IMR-90 (cell line): ENCODE measurements at regions not wholly inside any gene's neighbourhood (a gene's known extent, or its start where the extent isn't known, plus 50 kb on each side); places are given as distances from the start of the nearest gene placed in this dataset.

Experiments
- ATAC-seq: fragments of 200-7000 bp; cut with Tn5 transposase; 2 replicates; pipeline ENCODE4 v1.9.1; 2020; ENCODE audit warnings: low read depth, mild to moderate bottlenecking, moderate library complexity
- BruUV-seq: library from RNA; stranded (reverse); fragments of 400-500 nt; replicated peaks from 2 replicates; lab custom pipeline; 2021; lab: Mats Ljungman, UMichigan
- CTCF ChIA-PET: fragments of 300-600 bp; formaldehyde crosslinking; extraction: SDS; loops from one replicate; lab custom pipeline; 2021; ENCODE audit warnings: antibody characterized with exemption; lab: Yijun Ruan, JAX
- POLR2A ChIA-PET: fragments of 300-600 bp; sonication (Branson Sonifier 250); formaldehyde crosslinking; loops from one replicate; lab custom pipeline; 2022; ENCODE audit warnings: antibody characterized with exemption; ENCODE audit not compliant: unreplicated experiment; lab: Charles Lee
- DNase-seq: peaks from one replicate; pipeline ENCODE4 v3.0.0; 2013
- H2AFZ ChIP-seq: replicated peaks from 2 replicates; pipeline ENCODE3; 2013; ENCODE audit warnings: low read length, mild to moderate bottlenecking; ENCODE audit not compliant: poor library complexity
- H2AK5ac ChIP-seq: 2 replicates; pipeline ENCODE4 v1.6.1; 2013; ENCODE audit warnings: low read depth, low read length, inconsistent platforms
- H2AK9ac ChIP-seq: replicated peaks from 2 replicates; pipeline ENCODE3; 2013; ENCODE audit warnings: mild to moderate bottlenecking, low read depth, low read length, moderate library complexity; ENCODE audit not compliant: poor library complexity
- H2BK120ac ChIP-seq: 2 replicates; pipeline ENCODE4 v1.6.1; 2013; ENCODE audit warnings: low read depth, low read length, inconsistent platforms
- H2BK15ac ChIP-seq: 3 replicates; pipeline ENCODE4 v1.6.1; 2013; ENCODE audit warnings: low read depth, low read length, inconsistent platforms
- H2BK20ac ChIP-seq: 2 replicates; pipeline ENCODE4 v1.6.1; 2013; ENCODE audit warnings: low read depth, mild to moderate bottlenecking, inconsistent platforms, low read length, moderate library complexity
- H2BK5ac ChIP-seq: 2 replicates; pipeline ENCODE4 v1.6.1; 2013; ENCODE audit warnings: mild to moderate bottlenecking, low read depth, low read length, inconsistent platforms; ENCODE audit not compliant: poor library complexity, severe bottlenecking
- H3K14ac ChIP-seq: replicated peaks from 2 replicates; pipeline ENCODE4 v1.6.1; 2013; ENCODE audit warnings: low read depth, low read length, inconsistent platforms
- H3K18ac ChIP-seq: 2 replicates; pipeline ENCODE4 v1.6.1; 2013; ENCODE audit warnings: low read depth, low read length, control low read depth
- H3K23ac ChIP-seq: 2 replicates; pipeline ENCODE4 v1.6.1; 2013; ENCODE audit warnings: low read depth, low read length, inconsistent platforms
- H3K27ac ChIP-seq: 2 replicates; pipeline ENCODE4 v1.5.1; 2013; ENCODE audit warnings: mild to moderate bottlenecking, control low read depth, low read length; ENCODE audit not compliant: insufficient read depth
- H3K27me3 ChIP-seq: 2 replicates; pipeline ENCODE4 v1.6.1; 2013; ENCODE audit warnings: low read length; ENCODE audit not compliant: control insufficient read depth, insufficient read depth
- H3K36me3 ChIP-seq: 2 replicates; pipeline ENCODE4 v1.6.1; 2013; ENCODE audit warnings: low read length, mixed read lengths; ENCODE audit not compliant: control insufficient read depth, insufficient read depth
- H3K4ac ChIP-seq: 2 replicates; pipeline ENCODE4 v1.6.1; 2013; ENCODE audit warnings: low read depth, low read length, inconsistent platforms
- H3K4me1 ChIP-seq: 2 replicates; pipeline ENCODE4 v1.6.1; 2013; ENCODE audit warnings: low read length, mixed read lengths; ENCODE audit not compliant: control insufficient read depth, insufficient read depth
- H3K4me2 ChIP-seq: 2 replicates; pipeline ENCODE4 v1.6.1; 2013; ENCODE audit warnings: low read depth, mild to moderate bottlenecking, control low read depth, low read length, moderate library complexity
- H3K4me3 ChIP-seq: 2 replicates; pipeline ENCODE4 v1.5.1; 2013; ENCODE audit warnings: low read depth, mild to moderate bottlenecking, control low read depth, low read length, moderate library complexity; ENCODE audit not compliant: insufficient read depth
- H3K56ac ChIP-seq: 2 replicates; pipeline ENCODE4 v1.6.1; 2013; ENCODE audit warnings: low read length, inconsistent platforms; ENCODE audit not compliant: insufficient read depth; ENCODE audit errors: extremely low read depth
- H3K79me1 ChIP-seq, 2 experiments: 2 replicates each; pipeline ENCODE4 v1.6.1; 2013; ENCODE audit warnings: low read length in 2 of 2, inconsistent platforms in 1 of 2, low read depth in 1 of 2
- H3K9ac ChIP-seq: 2 replicates; pipeline ENCODE4 v1.6.1; 2013; ENCODE audit warnings: low read depth, low read length, control low read depth
- H3K9me1 ChIP-seq: 2 replicates; pipeline ENCODE4 v1.6.1; 2013; ENCODE audit warnings: low read length, inconsistent platforms; ENCODE audit not compliant: insufficient read depth
- H3K9me3 ChIP-seq: 2 replicates; pipeline ENCODE4 v1.6.1; 2013; ENCODE audit warnings: low read length; ENCODE audit not compliant: control insufficient read depth, insufficient read depth
- H4K20me1 ChIP-seq: 2 replicates; pipeline ENCODE4 v1.6.1; 2013; ENCODE audit warnings: low read length, inconsistent platforms; ENCODE audit not compliant: insufficient read depth
- H4K5ac ChIP-seq: 2 replicates; pipeline ENCODE4 v1.6.1; 2013; ENCODE audit warnings: mild to moderate bottlenecking, low read depth, low read length, control low read depth
- H4K8ac ChIP-seq, 2 experiments: 2 replicates each; pipeline ENCODE4 v1.6.1; 2013; ENCODE audit warnings: low read depth in 2 of 2, low read length in 2 of 2, control low read depth in 1 of 2, inconsistent platforms in 1 of 2
- H4K91ac ChIP-seq: 2 replicates; pipeline ENCODE4 v1.6.1; 2013; ENCODE audit warnings: low read depth, low read length, inconsistent platforms; ENCODE audit not compliant: insufficient read depth
- BHLHE40 ChIP-seq: fragments of 150-350 bp; IDR thresholded peaks from 2 replicates; pipeline ENCODE4 v1.6.1; 2016; ENCODE audit warnings: mild to moderate bottlenecking, low read depth, low read length
- CEBPB ChIP-seq: IDR thresholded peaks from 2 replicates; pipeline ENCODE4 v1.6.1; 2012; ENCODE audit warnings: low read depth, low read length, improper control_type of control experiment
- CTCF ChIP-seq: conservative IDR thresholded peaks from 2 replicates; pipeline ENCODE4 v1.5.1; 2012; ENCODE audit warnings: mild to moderate bottlenecking, low read depth, low read length, improper control_type of control experiment
- ELK1 ChIP-seq: fragments of 150-350 bp; IDR thresholded peaks from 2 replicates; pipeline ENCODE4 v1.6.1; 2016; ENCODE audit warnings: low read depth, mild to moderate bottlenecking, low read length, moderate library complexity, borderline replicate concordance
- FOS ChIP-seq: fragments of 150-350 bp; IDR thresholded peaks from 2 replicates; pipeline ENCODE4 v1.6.1; 2016; ENCODE audit warnings: low read depth, low read length
- MAFK ChIP-seq: IDR thresholded peaks from 2 replicates; pipeline ENCODE4 v1.6.1; 2012; ENCODE audit warnings: low read depth, low read length, improper control_type of control experiment
- MXI1 ChIP-seq: IDR thresholded peaks from 2 replicates; pipeline ENCODE4 v1.6.1; 2012; ENCODE audit warnings: low read depth, mild to moderate bottlenecking, low read length, moderate library complexity, borderline replicate concordance
- RCOR1 ChIP-seq: IDR thresholded peaks from 2 replicates; pipeline ENCODE4 v1.6.1; 2012; ENCODE audit warnings: mild to moderate bottlenecking, low read length, improper control_type of control experiment; ENCODE audit not compliant: insufficient replicate concordance
- RFX5 ChIP-seq: IDR thresholded peaks from 2 replicates; pipeline ENCODE4 v1.8.0; 2012; ENCODE audit warnings: low read depth, mild to moderate bottlenecking, low read length, moderate library complexity
- USF2 ChIP-seq: fragments of 150-350 bp; IDR thresholded peaks from 2 replicates; pipeline ENCODE4 v1.6.1; 2017; ENCODE audit warnings: mild to moderate bottlenecking, antibody characterized with exemption, low read length, low read depth
- WGBS, 2 experiments: methylation state at CpG; one replicate each; pipeline versions ENCODE4 v1.1.5 to v1.1.7; 2013; ENCODE audit warnings: missing lambda C conversion rate in 2 of 2; ENCODE audit not compliant: insufficient read length in 1 of 2; ENCODE audit errors: extremely low coverage in 2 of 2; 5-methylcytosine and 5-hydroxymethylcytosine counted together
- dilution Hi-C: fragments of 300-500 bp; cut with HindIII; formaldehyde crosslinking; loops from one replicate; pipeline ENCODE4 v1.14.3; 2018; ENCODE audit warnings: low sequenced_read_pairs; ENCODE audit not compliant: unreplicated experiment
- in situ Hi-C: fragments of 300-500 bp; cut with MboI; formaldehyde crosslinking; loops from 3 replicates; pipeline ENCODE4 v1.14.3; 2019; ENCODE audit warnings: low sequenced_read_pairs, inconsistent platforms, mixed read lengths
- intact Hi-C: fragments of 100-400 bp; cut with micrococcal nuclease; formaldehyde crosslinking; loops from 2 replicates; pipeline ENCODE4 v1.10.0; 2022

- H3K9ac ChIP-seq, result no peak overlapping the region
- H4K8ac ChIP-seq, result no peak overlapping the region
- ATAC-seq (no peak), DNase-seq (no peak)
- H3K4me3 ChIP-seq, result no peak overlapping the region
- no peaks in the 10 kb centered on the region for H4K20me1 ChIP-seq
- H3K9me1 ChIP-seq, result no peaks in the 10 kb centered on the region
- no peaks in the 10 kb centered on the region for H3K79me1 ChIP-seq
- BruUV-seq, result no TSS peak
- ChIA-PET POLR2A (no interaction called here), CTCF (no interaction called here)
- H2BK5ac ChIP-seq, result no peak overlapping the region
- H4K5ac ChIP-seq, result no peak overlapping the region
- in situ Hi-C loops, result no loop called here
- no peaks in the 10 kb centered on the region for H3K36me3 ChIP-seq
- no peak overlapping the region for H3K23ac ChIP-seq
- no peak overlapping the region for H2AK5ac ChIP-seq
- no peak overlapping the region for H3K4me2 ChIP-seq
- H2BK15ac ChIP-seq, result no peak overlapping the region
- H3K27me3 ChIP-seq, result no peaks in the 10 kb centered on the region
- no peak overlapping the region for H4K91ac ChIP-seq
- no peak overlapping the region for H3K56ac ChIP-seq
- peaks cover 4% of the 10 kb centered on the region for H3K9me3 ChIP-seq
- TF ChIP-seq RFX5 (no peak), BHLHE40 (no peak), ELK1 (no peak), RCOR1 (no peak), CEBPB (no peak), MAFK (no peak), CTCF (no peak), USF2 (no peak), MXI1 (no peak), FOS (no peak)
- H3K4me1 ChIP-seq, result no peaks in the 10 kb centered on the region
- H2AK9ac ChIP-seq, result no peak overlapping the region
- no peak overlapping the region for H3K4ac ChIP-seq
- H2BK120ac ChIP-seq, result no peak overlapping the region
- no peak overlapping the region for H3K27ac ChIP-seq
- no peak overlapping the region for H2AFZ ChIP-seq
- H3K18ac ChIP-seq, result no peak overlapping the region
- dilution Hi-C loops, result no loop called here
- no CpG with 5 or more reads among the region's 2 CpGs for WGBS, 2 experiments
- no peak overlapping the region for H3K14ac ChIP-seq
- intact Hi-C loops, result no loop called here
- no peak overlapping the region for H2BK20ac ChIP-seq
Observed at GRCh38 chr9:103625161-103625804, 468.8 kb upstream of the SMC2 start.
